NCI-H2196 (cell line): ENCODE measurements at regions not wholly inside any gene's neighbourhood (a gene's known extent, or its start where the extent isn't known, plus 50 kb on each side); places are given as distances from the start of the nearest gene placed in this dataset.
A peak's percentile ranks its signal among the peaks of the same experiment; 100 is the strongest.
"Not testable (repeated sequence)": the region's sequence is repeated elsewhere in the genome, so short reads cannot be mapped to it uniquely, and the experiment has no call there.

Source experiments
- DNase-seq: peaks from one replicate; lab custom pipeline; 2025; ENCODE audit not compliant: unreplicated experiment; lab: John Stamatoyannopoulos, UW

DNA sequence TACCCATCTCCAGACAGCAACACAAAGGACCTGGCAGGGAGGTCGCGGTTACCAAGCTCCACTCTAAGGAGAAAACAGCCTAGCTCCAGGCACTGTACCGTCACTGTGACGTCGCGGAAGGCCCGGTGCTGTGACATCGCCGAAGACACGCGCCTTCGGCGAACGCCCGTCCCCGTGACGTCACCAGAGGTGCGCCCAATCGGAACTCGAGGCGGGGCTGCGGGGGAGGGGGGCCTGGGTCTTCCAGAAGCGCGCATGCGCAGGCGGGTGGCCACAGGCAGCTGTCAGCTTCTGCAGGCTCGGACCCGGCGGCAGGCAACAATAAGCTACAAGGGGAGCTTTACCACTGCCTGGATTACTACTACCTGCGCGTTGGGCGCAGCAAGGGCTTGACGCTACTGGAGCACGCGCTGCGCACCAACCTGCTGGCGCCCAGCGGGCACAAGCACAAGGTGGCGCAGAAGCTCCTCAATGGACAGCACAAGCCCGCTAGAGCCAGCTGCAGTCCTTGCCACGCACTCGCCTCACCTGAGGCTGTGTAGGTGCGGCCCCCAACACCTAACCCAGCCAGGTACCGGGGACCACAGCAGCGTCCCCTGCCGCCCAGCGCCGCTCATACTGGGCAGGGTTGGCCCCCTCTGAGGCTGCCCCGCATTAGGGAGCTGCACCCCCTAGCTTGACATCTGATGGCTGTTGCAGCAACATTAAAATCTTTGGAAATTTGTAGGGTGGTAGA lies 208.4 kb downstream of the TPST1 start:
- DNase-seq = no peak

GRCh38 chr7:66415659-66416265 lies 210.6 kb downstream of the TPST1 start:
- DNase-seq = no peak

GRCh38 chr7:66418537-66418936 lies 210.1 kb upstream of the KCTD7 start:
- DNase-seq = no peak

DNA sequence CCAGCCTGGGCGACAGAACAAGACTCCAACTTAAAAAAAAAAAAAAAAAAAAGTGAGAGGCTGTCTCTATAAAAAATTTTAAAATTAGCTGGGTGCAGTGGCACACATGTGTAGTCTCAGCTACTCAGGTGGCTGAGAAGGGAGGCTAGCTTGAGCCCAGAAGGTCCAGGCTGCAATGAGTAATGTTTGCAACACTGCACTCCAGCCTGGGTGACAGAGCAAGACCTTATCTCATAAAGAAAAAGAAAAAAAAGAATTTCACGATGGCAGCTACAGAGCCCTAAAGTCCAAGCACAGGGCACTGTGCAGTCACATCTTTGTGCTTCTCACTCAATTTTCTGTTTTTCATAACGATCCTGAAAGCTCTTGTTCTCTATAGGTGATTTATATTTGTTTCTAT lies 209.5 kb upstream of the KCTD7 start:
- DNase-seq = no peak

DNA sequence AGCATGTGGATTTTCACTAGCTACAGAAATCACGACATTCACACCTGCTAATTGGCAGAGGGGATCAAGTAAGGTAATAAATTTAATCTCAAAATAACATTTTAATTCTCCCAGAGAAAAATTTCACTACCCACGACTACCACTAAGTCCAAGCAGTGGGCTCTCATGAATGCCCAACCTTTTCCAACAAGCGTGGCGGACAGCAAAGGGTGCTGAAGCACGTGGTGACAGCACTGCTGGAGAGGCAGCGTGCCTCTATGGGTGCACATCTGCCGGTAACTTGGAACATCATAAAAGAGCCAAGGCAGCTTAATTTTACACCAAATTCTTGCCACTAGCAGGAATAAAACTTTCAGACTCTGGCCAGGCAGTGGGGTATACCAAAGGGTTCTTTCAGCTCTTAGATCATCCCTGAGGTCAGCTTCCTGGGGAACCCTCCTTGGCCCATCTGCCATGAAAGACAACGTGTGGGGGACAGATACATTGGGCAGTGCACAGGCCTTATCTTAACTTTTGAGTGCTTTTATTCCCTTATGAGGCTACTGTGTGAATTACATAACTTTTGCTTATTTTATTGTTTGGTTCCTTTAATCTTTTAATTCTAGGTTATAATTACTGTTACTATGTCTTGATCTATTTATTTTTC lies 206.7 kb upstream of the KCTD7 start:
- DNase-seq = no peak

DNA sequence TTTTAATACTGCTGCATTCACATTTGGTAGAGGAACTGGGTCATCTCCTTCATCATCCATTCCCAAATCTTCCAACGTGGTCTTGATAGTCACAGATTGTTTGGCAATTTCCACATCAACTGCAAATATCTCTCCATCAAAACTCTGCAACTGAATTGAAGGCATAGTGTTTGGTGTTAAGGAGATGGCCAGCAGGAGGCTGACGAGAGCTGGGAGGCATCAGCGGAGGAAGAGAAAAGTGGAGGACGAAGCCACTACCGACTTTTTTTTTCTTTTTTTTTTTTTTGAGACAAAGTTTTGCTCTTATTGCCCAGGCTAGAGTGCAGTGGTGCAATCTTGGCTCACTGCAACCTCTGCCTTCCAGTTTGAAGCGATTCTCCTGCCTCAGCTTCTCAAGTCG lies 205.0 kb upstream of the KCTD7 start:
- DNase-seq = no peak

GRCh38 chr7:66426332-66426731 lies 202.3 kb upstream of the KCTD7 start:
- no peak for DNase-seq

DNA sequence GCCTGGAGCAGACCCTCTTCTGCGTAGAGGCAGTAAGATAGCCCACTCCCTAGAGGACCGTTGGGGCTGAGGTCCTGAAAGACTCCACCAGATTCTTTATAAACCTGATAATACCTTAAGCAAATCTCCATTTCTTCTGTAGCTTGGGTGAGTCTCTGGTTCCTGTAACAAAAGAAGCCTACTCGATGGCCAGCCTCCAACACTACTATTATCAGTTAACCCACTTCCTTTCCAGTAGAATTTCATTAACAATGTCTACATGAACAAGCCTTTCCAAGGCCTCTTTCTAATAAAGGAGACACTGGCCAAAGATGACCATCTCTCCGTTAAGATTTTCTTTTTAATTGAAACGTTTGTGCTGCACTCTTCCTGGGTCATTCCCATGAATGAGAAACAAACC lies 201.7 kb upstream of the KCTD7 start:
- DNase-seq = no peak

DNA sequence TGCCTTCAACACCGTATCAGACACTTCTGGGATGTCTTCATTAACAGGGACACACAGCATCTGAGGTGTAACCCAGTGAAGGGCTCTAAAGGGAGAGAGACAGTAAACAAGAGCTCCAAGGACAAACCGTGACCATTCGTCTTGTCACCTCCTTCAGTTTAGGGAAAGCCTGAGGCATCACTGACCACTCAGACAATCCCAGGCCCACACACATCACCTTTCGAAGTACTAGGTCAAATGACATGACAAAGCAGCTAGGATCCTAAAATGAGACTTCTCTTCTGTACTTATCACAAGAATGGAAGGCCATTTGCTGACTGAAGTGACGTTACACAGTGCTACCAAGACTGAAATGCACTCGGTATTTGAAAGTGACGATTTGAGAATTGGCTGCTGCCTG lies 200.7 kb upstream of the KCTD7 start:
- no peak for DNase-seq

- DNase-seq = no peak
Measured at GRCh38 chr7:66429498-66430163, 199.1 kb upstream of the KCTD7 start.

GRCh38 chr7:66430164-66430545 lies 198.5 kb upstream of the KCTD7 start:
- no peak for DNase-seq

DNA sequence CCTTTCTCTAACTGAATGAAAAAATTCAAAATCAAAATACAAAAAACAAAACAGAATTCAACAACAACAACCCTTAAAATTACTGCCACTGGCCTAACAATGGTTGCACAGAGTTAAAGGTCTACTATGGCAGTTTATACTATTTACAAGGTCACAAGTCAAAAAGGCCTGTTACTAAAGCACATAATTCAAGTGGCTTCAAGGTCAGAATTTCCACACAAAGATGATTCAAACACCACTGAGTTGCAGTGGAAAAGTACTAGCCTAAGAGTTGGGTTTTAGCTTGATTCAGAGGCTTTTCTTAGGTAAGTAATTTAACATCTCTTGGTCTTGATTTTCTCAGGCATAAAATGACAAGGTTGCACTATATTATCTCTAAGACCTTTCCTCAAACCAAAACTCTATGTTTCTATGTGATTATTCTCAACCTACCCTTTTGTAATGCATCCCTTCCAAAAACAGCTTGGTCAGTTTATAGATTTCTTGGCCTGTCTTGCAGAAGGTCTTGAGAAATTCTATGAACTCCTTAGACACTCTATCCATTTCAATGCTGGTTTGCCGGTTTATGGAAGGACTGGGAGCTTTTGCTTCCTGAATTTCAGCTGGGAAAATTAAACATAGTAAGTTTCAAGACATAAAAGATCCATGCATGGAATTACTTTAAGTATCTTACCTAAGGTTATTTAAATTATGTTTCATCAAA lies 189.8 kb upstream of the KCTD7 start:
- not testable (repeated sequence) for DNase-seq

DNA sequence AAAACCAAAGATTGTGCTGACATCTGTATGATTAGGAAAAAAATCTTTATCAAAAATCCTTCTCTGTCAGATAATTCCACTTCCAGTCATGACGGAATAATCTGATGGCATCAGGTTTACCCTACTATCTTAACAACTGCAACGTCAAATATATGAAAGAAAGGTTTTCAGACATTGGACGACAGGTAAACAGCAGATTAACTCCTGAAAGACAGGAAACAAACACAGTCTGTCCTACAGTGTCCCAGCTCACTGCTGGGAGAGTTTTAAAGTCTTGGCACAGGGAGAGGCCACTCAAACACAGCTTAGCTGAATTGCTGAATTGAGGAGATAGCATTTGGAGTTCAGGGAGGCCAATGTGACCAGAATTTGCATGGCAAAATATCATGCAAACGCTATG lies 186.3 kb upstream of the KCTD7 start:
- DNase-seq = no peak

- DNase-seq = no peak
Measured at GRCh38 chr7:66443946-66444345, 184.7 kb upstream of the KCTD7 start.

- DNase-seq = not testable (repeated sequence)
Measured at GRCh38 chr7:66447007-66447406, 181.7 kb upstream of the KCTD7 start.

GRCh38 chr7:66450814-66451213 lies 177.9 kb upstream of the KCTD7 start:
- not testable (repeated sequence) for DNase-seq

GRCh38 chr7:66451713-66452112 lies 177.0 kb upstream of the KCTD7 start:
- DNase-seq = not testable (repeated sequence)

- DNase-seq = peak; percentile 18
Measured at GRCh38 chr7:66452165-66452564, 176.5 kb upstream of the KCTD7 start.

DNA sequence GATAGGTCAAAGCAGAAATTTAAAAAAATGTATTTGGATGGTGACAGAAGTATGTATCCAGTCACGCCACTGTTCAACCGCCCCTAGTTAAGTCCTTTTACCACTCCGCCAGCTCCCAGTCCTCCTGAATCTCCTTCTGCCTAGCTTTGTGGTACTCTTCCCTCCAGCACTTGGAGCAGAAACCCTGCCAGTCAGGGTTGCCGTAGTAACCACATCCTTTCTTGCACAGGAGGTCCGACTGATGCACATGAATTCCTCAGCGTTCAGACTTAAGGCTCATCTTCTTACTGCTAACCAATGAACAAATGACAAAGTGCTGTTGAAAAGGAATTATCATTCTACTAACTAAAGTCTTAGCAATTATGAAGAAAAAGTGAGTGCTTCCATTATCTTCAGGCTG lies 175.3 kb upstream of the KCTD7 start:
- no peak for DNase-seq

DNA sequence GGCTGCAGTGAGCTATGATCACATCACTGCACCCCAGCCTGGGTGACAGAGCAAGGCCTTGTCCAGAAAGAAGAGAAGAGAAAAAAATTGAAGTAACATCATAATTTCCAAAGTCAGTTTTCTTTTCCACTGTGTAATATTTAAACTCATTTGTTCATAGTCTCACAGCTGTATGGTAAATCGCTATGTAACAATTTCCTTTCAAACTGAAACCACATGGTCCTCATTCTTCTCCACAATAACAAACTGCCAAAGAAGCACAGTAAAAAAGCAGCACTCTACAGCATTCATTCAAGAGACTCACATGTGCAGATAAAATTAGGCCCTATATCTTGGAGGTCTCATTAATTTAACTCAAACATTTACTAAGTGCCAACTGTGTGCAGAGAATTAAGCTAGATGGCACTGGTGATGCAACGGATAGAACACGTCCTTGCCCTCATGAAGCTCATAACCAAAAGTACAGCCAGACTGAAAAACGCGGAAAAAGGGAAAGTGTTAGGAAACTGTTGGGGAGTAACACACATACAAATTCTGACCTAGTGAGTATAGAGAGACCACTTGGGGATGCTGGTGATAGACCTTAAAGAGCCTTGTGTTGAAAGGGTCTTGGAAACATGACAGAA lies 174.0 kb upstream of the KCTD7 start:
- DNase-seq = no peak

DNA sequence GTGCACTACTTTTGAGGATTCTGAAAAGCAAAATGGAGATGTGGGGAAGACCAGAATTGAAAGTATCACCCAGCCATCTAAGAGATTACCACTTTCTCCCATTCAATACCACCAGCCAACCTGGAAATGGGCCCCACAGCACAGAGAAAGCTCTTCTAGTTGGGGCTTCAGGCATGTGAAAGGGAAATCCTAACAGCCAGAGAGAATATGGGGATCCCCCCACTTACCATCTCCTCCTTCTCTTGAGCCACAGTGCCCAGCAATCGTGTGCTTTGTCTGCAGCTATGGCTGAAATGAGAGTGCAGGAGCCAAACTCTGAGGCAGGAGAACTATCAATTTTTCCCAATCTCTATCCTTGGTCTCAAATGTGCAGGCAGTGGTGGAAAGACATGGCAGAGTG lies 173.2 kb upstream of the KCTD7 start:
- not testable (repeated sequence) for DNase-seq
